ENCODE measurements at regions not wholly inside any gene's neighbourhood (a gene's known extent, or its start where the extent isn't known, plus 50 kb on each side); places are given as distances from the start of the nearest gene placed in this dataset.

DNA sequence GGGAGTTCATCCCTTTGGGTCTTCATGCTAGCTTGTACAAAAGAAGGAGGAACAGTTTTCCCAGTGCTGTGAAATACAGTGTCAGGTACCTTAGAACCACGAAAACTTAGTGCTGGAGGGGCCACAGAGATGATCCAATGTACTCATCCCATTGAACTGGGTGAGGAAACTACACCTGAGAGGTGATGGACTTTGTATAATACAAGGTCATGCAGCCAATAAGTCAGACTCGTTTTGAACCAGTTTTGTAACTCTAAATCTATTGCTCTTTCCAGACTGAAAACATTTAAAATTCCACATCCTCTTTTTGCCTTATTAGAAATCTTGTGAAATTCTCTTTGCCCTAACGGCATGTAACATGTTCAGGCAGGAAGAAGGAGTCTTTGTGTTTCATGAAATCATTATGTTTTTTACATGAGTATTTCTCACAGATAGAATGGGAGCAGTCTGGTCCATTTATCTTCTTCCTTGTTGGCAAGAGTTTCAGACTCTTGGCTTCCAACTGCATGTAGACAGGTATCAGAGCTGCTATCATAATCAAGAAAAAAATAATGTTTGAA is 146.8 kb upstream of the FBXL7 start:
- intact Hi-C loops (cut with DNase I), result no loop called here
- Histone ChIP-seq H3K9me3 (no peaks in the 10 kb centered on the region), H3K27ac (no peak overlapping the region), H3K4me1 (no peaks in the 10 kb centered on the region), H3K36me3 (no peaks in the 10 kb centered on the region), H3K27me3 (no peaks in the 10 kb centered on the region), H3K4me3 (no peak overlapping the region)
- no peak for TF ChIP-seq POLR2AphosphoS5 (IDR thresholded peaks at IDR 0.05; ENCODE audit: insufficient read depth in 1 of 2, low read depth in 1 of 2)
- TF ChIP-seq, protein P1, sequence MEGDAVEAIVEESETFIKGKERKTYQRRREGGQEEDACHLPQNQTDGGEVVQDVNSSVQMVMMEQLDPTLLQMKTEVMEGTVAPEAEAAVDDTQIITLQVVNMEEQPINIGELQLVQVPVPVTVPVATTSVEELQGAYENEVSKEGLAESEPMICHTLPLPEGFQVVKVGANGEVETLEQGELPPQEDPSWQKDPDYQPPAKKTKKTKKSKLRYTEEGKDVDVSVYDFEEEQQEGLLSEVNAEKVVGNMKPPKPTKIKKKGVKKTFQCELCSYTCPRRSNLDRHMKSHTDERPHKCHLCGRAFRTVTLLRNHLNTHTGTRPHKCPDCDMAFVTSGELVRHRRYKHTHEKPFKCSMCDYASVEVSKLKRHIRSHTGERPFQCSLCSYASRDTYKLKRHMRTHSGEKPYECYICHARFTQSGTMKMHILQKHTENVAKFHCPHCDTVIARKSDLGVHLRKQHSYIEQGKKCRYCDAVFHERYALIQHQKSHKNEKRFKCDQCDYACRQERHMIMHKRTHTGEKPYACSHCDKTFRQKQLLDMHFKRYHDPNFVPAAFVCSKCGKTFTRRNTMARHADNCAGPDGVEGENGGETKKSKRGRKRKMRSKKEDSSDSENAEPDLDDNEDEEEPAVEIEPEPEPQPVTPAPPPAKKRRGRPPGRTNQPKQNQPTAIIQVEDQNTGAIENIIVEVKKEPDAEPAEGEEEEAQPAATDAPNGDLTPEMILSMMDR (IDR thresholded peaks at IDR 0.05), result no peak
- no peak for TF ChIP-seq POLR2A (IDR thresholded peaks at IDR 0.05)
- DNase-seq (ENCODE audit: extremely low spot score in 2 of 2), result no peak

DNA sequence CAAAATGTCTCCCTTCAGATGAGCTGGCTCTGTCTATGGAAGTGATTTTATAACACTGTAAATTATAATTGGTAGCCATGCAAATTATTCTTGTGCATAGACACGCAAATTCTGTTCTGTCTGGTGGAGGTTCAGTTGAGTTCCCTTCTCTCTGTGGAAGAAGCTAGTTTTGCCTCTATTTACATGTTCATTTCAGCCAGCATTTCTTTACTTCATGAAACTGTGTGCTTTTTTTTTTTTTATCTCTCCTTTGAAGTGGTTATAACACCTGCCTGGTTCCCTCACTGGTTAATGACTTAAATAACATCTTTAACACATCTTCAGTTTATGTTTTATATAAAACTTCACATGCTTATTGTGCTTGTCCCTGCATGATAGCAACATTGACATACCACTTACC is 149.4 kb upstream of the FBXL7 start:
- intact Hi-C loops (cut with DNase I), result no loop called here
- H3K9me3 ChIP-seq, result no peaks in the 10 kb centered on the region
- no peaks in the 10 kb centered on the region for H3K4me1 ChIP-seq
- no peaks in the 10 kb centered on the region for H3K36me3 ChIP-seq
- H3K27me3 ChIP-seq, result no peaks in the 10 kb centered on the region
- no peak for DNase-seq (ENCODE audit: extremely low spot score in 2 of 2)
- no peak overlapping the region for H3K4me3 ChIP-seq
- TF ChIP-seq POLR2AphosphoS5 (IDR thresholded peaks at IDR 0.05; ENCODE audit: insufficient read depth in 1 of 2, low read depth in 1 of 2) (no peak), POLR2A (IDR thresholded peaks at IDR 0.05) (no peak)
- TF ChIP-seq, protein P1 (IDR thresholded peaks at IDR 0.05), result no peak
- H3K27ac ChIP-seq, result no peak overlapping the region

DNA sequence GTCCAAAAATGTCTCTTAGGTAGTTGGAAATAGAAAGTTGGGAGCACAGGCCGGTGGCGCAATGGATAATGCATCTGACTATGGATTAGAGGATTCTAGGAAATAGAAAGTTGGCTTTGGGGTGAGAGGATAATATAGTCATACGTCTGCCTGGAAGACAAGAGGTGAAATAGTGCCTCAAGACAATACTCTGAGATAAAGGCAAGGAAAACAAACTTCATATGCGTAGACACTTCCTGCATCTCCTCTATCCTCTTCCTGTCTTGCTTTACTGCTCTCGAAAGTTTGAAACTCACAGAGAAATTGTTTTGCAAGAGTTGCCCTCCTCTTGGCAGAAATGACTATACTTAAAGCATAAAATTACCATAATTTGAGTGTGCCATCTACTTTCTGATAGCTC is 153.2 kb upstream of the FBXL7 start:
- no peak overlapping the region for H3K27ac ChIP-seq
- H3K9me3 ChIP-seq, result no peaks in the 10 kb centered on the region
- H3K4me3 ChIP-seq, result no peak overlapping the region
- no peaks in the 10 kb centered on the region for H3K36me3 ChIP-seq
- TF ChIP-seq POLR2A (IDR thresholded peaks at IDR 0.05) (no peak), POLR2AphosphoS5 (IDR thresholded peaks at IDR 0.05; ENCODE audit: insufficient read depth in 1 of 2, low read depth in 1 of 2) (no peak)
- TF ChIP-seq, protein P1 (IDR thresholded peaks at IDR 0.05), result no peak
- H3K27me3 ChIP-seq, result no peaks in the 10 kb centered on the region
- no peaks in the 10 kb centered on the region for H3K4me1 ChIP-seq
- intact Hi-C loops (cut with DNase I), result no loop called here
- no peak for DNase-seq (ENCODE audit: extremely low spot score in 2 of 2)

DNA sequence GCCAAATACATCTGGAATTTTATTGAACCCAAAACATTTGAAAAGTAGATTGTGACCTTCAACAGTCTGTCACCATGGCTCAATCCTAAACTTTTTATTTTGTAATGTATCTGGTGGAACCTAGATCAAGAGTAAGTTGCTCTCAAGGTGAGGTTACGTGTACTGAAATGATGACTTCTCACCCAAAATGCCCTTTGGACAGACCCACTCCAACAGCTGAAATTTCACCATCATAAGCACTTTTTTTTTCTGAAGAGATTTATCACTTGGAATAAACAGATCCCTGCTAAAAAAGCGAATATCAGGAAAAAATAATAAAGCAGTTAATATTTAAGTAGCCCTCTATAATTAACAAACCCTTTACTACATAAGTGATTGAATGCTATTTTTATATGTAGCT is 155.0 kb upstream of the FBXL7 start:
- no peak overlapping the region for H3K4me3 ChIP-seq
- intact Hi-C loops (cut with DNase I), result no loop called here
- H3K4me1 ChIP-seq, result no peaks in the 10 kb centered on the region
- no peaks in the 10 kb centered on the region for H3K27me3 ChIP-seq
- no peak for DNase-seq (ENCODE audit: extremely low spot score in 2 of 2)
- H3K9me3 ChIP-seq, result no peaks in the 10 kb centered on the region
- no peak for TF ChIP-seq POLR2AphosphoS5 (IDR thresholded peaks at IDR 0.05; ENCODE audit: insufficient read depth in 1 of 2, low read depth in 1 of 2)
- TF ChIP-seq, protein P1 (IDR thresholded peaks at IDR 0.05), result no peak
- no peaks in the 10 kb centered on the region for H3K36me3 ChIP-seq
- H3K27ac ChIP-seq, result no peak overlapping the region

DNA sequence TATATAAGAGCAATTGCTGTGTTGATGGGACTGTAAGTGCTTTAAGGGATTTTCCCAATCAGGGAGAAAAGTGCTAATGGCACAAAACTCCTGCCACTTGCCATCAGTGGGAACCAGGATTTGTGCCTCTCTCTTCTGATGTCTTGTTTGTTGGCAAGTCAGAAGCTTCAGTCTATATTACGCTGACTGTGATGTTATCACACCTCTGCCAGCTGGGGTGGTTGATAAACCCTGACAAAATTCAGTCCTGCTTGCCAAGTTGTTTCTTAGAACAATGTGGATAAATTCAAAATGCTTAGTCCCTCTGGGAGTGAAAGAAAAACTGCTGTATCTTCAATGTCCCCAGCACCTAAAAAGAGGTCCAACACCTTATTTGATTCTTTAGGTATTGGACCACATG is 161.4 kb upstream of the FBXL7 start:
- Histone ChIP-seq H3K36me3 (no peaks in the 10 kb centered on the region), H3K4me1 (no peaks in the 10 kb centered on the region), H3K27me3 (no peaks in the 10 kb centered on the region), H3K4me3 (no peak overlapping the region), H3K27ac (no peak overlapping the region), H3K9me3 (no peaks in the 10 kb centered on the region)
- no peak for DNase-seq (ENCODE audit: extremely low spot score in 2 of 2)
- intact Hi-C loops (cut with DNase I), result no loop called here
- TF ChIP-seq POLR2A (IDR thresholded peaks at IDR 0.05) (no peak), POLR2AphosphoS5 (IDR thresholded peaks at IDR 0.05; ENCODE audit: insufficient read depth in 1 of 2, low read depth in 1 of 2) (no peak)
- TF ChIP-seq, protein P1 (IDR thresholded peaks at IDR 0.05), result no peak

All from vagina (tissue), 2 donors.